ENCODE measurements at regions not wholly inside any gene's neighbourhood (a gene's known extent, or its start where the extent isn't known, plus 50 kb on each side); places are given as distances from the start of the nearest gene placed in this dataset.

DNA sequence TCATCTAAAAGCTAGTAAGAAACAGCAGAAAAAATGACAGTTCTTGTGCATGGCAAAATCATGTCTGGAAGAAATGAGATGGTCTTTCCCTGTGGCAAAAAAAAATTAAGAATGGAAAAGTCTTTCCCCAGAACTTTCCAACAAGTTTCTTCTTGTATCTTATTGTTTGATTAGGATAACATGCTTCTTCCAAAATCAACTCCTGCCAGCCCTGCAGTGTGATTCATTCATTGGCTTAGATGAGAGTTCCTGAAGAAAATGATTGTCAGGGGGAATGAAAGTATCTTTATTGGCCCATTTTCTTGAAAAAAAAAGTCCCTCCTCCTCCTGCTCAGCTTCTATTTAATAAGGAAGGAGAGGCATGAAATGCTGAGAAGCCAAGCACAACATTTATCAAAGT is 407.7 kb downstream of the ARAP2 start:
- no peak overlapping the region for H3K14ac ChIP-seq (ENCODE audit: insufficient read depth, low read length)
- peaks cover 0 to 6% (median 1%) of the 10 kb centered on the region in 3 experiments; a peak in 1 of 7 replicates for H3K36me3 Mint-ChIP-seq (ENCODE audit: insufficient read depth in 1 of 3, low read depth in 3 of 3)
- no peaks in the 10 kb centered on the region for H4K20me1 ChIP-seq (ENCODE audit: control insufficient read depth, insufficient read depth, insufficient read length)

More for the DNA sequence above, 407.7 kb downstream of the ARAP2 start:
- no peak overlapping the region for H2BK12ac ChIP-seq (ENCODE audit: insufficient read length, low read depth, low read length)
- no peaks in the 10 kb centered on the region for H3K4me1 ChIP-seq (ENCODE audit: insufficient read depth, low read length)
- H2BK5ac ChIP-seq (ENCODE audit: insufficient read length, low read length) = no peak overlapping the region
- no peak overlapping the region for H3K4me3 Mint-ChIP-seq
- no peak overlapping the region for H4K91ac ChIP-seq (ENCODE audit: insufficient read length, low read depth, low read length)
- no peak overlapping the region for H2AFZ ChIP-seq (ENCODE audit: low read length)
- H3K23ac ChIP-seq (ENCODE audit: insufficient read length, low read depth, low read length) = no peak overlapping the region
- H3K79me2 ChIP-seq (ENCODE audit: insufficient read depth, low read length) = no peaks in the 10 kb centered on the region
- H4K5ac ChIP-seq (ENCODE audit: insufficient read length, low read depth, low read length) = no peak overlapping the region
- no peaks in the 10 kb centered on the region for H3K4me1 Mint-ChIP-seq
- H3K23me2 ChIP-seq (ENCODE audit: insufficient read length, low read depth, low read length, poor library complexity, severe bottlenecking) = no peaks in the 10 kb centered on the region
- H3K79me1 ChIP-seq (ENCODE audit: insufficient read depth, low read depth, low read length, poor library complexity, severe bottlenecking) = no peaks in the 10 kb centered on the region
- H3K4ac ChIP-seq (ENCODE audit: low read depth, low read length) = no peak overlapping the region
- H2AK5ac ChIP-seq (ENCODE audit: insufficient read length, low read length) = no peak overlapping the region
- H3T11ph ChIP-seq (ENCODE audit: low read length) = no peak overlapping the region
- H2BK120ac ChIP-seq (ENCODE audit: low read depth, low read length, poor library complexity, severe bottlenecking) = no peak overlapping the region
- H3K27me3 ChIP-seq (ENCODE audit: insufficient read depth, low read length) = no peaks in the 10 kb centered on the region
- no peak overlapping the region for H3K27ac ChIP-seq (ENCODE audit: insufficient read length, low read depth, low read length)
- H3K4me2 ChIP-seq (ENCODE audit: insufficient read depth, insufficient read length, low read length) = no peak overlapping the region
- H3K27ac Mint-ChIP-seq = no peak overlapping the region
- peaks cover 0 to 3% of the 10 kb centered on the region in 2 experiments; a peak in 2 of 5 replicates for H3K9me3 Mint-ChIP-seq
- no peak overlapping the region for H3K9ac ChIP-seq (ENCODE audit: extremely low read depth, insufficient read length, low read length)
- DNase-seq = no peak
- no peak overlapping the region for H2BK20ac ChIP-seq (ENCODE audit: low read depth, low read length, poor library complexity, severe bottlenecking)
- no peak overlapping the region for H4K8ac ChIP-seq (replicated peaks; ENCODE audit: insufficient read length, low read depth, low read length)
- H3K56ac ChIP-seq (ENCODE audit: insufficient read length, low read depth, low read length) = no peak overlapping the region
- TF ChIP-seq, protein P1, sequence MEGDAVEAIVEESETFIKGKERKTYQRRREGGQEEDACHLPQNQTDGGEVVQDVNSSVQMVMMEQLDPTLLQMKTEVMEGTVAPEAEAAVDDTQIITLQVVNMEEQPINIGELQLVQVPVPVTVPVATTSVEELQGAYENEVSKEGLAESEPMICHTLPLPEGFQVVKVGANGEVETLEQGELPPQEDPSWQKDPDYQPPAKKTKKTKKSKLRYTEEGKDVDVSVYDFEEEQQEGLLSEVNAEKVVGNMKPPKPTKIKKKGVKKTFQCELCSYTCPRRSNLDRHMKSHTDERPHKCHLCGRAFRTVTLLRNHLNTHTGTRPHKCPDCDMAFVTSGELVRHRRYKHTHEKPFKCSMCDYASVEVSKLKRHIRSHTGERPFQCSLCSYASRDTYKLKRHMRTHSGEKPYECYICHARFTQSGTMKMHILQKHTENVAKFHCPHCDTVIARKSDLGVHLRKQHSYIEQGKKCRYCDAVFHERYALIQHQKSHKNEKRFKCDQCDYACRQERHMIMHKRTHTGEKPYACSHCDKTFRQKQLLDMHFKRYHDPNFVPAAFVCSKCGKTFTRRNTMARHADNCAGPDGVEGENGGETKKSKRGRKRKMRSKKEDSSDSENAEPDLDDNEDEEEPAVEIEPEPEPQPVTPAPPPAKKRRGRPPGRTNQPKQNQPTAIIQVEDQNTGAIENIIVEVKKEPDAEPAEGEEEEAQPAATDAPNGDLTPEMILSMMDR (conservative IDR thresholded peaks at IDR 0.05) = no peak
- H2BK15ac ChIP-seq (ENCODE audit: low read depth, low read length) = no peak overlapping the region
- H3K27me3 Mint-ChIP-seq (ENCODE audit: low read depth) = no peaks in the 10 kb centered on the region
- H3K9me3 ChIP-seq (ENCODE audit: control insufficient read depth, low read depth, low read length) = no peaks in the 10 kb centered on the region
- no peak overlapping the region for H3K18ac ChIP-seq (ENCODE audit: insufficient read length, low read depth, low read length)

All from H9 (cell line).